Stomach (tissue), 8 donors: ENCODE measurements at regions not wholly inside any gene's neighbourhood (a gene's known extent, or its start where the extent isn't known, plus 50 kb on each side); places are given as distances from the start of the nearest gene placed in this dataset.
A peak's percentile ranks its signal among the peaks of the same experiment; 100 is the strongest.

ENCODE experiments used
- DNase-seq, 2 donors: peaks; one replicate each; pipeline versions ENCODE4 v3.0.0 to v3.0.0-alpha.2; 2013 to 2019
- H3K27ac ChIP-seq, 5 donors: fragments of 200-600 bp in 4 of 5; sonication (generic) in 4 of 5; one replicate each; pipeline ENCODE4 v1.5.1; 2013 to 2019; ENCODE audit warnings: mild to moderate bottlenecking in 1 of 5, moderate library complexity in 1 of 5
- H3K27me3 ChIP-seq, 3 donors: fragments of 200-600 bp; sonication (generic); one replicate each; pipeline ENCODE4 v1.5.1; 2017 to 2019; ENCODE audit warnings: mixed run types in 1 of 3
- H3K36me3 ChIP-seq, 4 donors: fragments of 200-600 bp; sonication (generic); 1 replicate in 3 of 4; 2 replicates in 1 of 4; pipeline ENCODE4 v1.5.1; 2016 to 2019
- H3K4me1 ChIP-seq, 4 donors: fragments of 200-600 bp; sonication (generic); one replicate each; pipeline ENCODE4 v1.5.1; 2016 to 2019
- H3K4me3 ChIP-seq, 4 donors: fragments of 200-600 bp; sonication (generic) in 3 of 4; one replicate each; pipeline ENCODE4 v1.5.1; 2016 to 2019; ENCODE audit warnings: mild to moderate bottlenecking in 1 of 4
- H3K9me3 ChIP-seq, 4 donors: fragments of 200-600 bp; sonication (generic); one replicate each; pipeline ENCODE4 v1.5.1; 2016 to 2019
- EP300 ChIP-seq: sonication (generic); formaldehyde crosslinking; IDR thresholded peaks from one replicate; pipeline ENCODE4 v1.6.1; 2017; ENCODE audit warnings: antibody characterized with exemption
- POLR2A ChIP-seq, 4 donors: fragments of 450-650 bp; IDR thresholded peaks; one replicate each; pipeline ENCODE4 v1.6.1; 2016; ENCODE audit warnings: antibody characterized with exemption in 4 of 4, control low read depth in 2 of 4, mild to moderate bottlenecking in 1 of 4, moderate library complexity in 1 of 4
- POLR2AphosphoS5 ChIP-seq, 3 donors: sonication (generic); formaldehyde crosslinking; IDR thresholded peaks; one replicate each; pipeline ENCODE4 v1.6.1; 2016; ENCODE audit warnings: antibody characterized with exemption in 3 of 3
- WGBS, 5 donors: extraction: QIAGEN DNeasy Blood & Tissue Kit in 3 of 5; methylation state at CpG; one replicate each; pipeline versions ENCODE4 v1.1.5 to v1.1.7; 2013 to 2018; 5-methylcytosine and 5-hydroxymethylcytosine counted together
- intact Hi-C: fragments of 100-400 bp; cut with DNase I; formaldehyde crosslinking; loops from one replicate; pipeline ENCODE4 v1.15.1; 2023; ENCODE audit warnings: low total_unique reads
- TF ChIP-seq, protein P1 (sequence below), 7 experiments: fragments of 450-650 bp in 4 of 7; fragments of 200-600 bp in 3 of 7; sonication (generic) in 3 of 7; IDR thresholded peaks; one replicate each; pipeline ENCODE4 v1.5.1; 2016 to 2019; ENCODE audit warnings: antibody characterized with exemption in 7 of 7, control low read depth in 2 of 7, mild to moderate bottlenecking in 1 of 7
- donor health status: healthy with polysubstance abuse.
- donor health status: Bipolar disorder and iron deficiency.
- donor health status: healthy.

DNA sequence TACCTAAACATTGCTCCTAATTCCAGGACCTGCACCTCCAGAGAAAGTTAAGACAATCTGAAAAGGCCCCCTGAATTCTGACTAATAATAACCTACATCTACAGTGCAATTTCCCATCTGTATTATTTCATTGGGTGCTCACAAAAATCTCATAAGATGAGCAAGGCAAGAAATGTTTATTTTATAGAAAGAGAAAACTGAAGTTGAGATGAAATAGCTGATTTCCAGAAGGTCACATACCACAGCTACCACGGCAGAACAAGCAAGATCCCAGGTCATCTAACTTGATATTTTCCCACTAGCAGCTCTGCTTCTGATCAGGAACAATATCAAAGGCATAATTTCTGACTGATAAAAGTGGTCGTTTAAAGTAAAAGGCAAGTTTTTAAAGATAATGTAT, 105.8 kb upstream of the COL5A2 start:
- DNase-seq, result no peak
- Histone ChIP-seq H3K27me3 (no peaks in the 10 kb centered on the region), H3K27ac (peak overlapping the region in 1 of 5 donors; percentile 13), H3K4me1 (peaks cover 0 to 14% (median 0%) of the 10 kb centered on the region in 4 donors), H3K36me3 (no peaks in the 10 kb centered on the region), H3K4me3 (no peak overlapping the region), H3K9me3 (no peaks in the 10 kb centered on the region)
- intact Hi-C loops, result no loop called here
- 29 to 45% (median 35%) methylated on average over 2 of the region's 2 CpGs for WGBS, 5 donors
- TF ChIP-seq POLR2A (IDR thresholded peaks at IDR 0.05) (no peak), POLR2AphosphoS5 (IDR thresholded peaks at IDR 0.05) (no peak), EP300 (no peak)
- TF ChIP-seq, protein P1, sequence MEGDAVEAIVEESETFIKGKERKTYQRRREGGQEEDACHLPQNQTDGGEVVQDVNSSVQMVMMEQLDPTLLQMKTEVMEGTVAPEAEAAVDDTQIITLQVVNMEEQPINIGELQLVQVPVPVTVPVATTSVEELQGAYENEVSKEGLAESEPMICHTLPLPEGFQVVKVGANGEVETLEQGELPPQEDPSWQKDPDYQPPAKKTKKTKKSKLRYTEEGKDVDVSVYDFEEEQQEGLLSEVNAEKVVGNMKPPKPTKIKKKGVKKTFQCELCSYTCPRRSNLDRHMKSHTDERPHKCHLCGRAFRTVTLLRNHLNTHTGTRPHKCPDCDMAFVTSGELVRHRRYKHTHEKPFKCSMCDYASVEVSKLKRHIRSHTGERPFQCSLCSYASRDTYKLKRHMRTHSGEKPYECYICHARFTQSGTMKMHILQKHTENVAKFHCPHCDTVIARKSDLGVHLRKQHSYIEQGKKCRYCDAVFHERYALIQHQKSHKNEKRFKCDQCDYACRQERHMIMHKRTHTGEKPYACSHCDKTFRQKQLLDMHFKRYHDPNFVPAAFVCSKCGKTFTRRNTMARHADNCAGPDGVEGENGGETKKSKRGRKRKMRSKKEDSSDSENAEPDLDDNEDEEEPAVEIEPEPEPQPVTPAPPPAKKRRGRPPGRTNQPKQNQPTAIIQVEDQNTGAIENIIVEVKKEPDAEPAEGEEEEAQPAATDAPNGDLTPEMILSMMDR (IDR thresholded peaks at IDR 0.05), result no peak

DNA sequence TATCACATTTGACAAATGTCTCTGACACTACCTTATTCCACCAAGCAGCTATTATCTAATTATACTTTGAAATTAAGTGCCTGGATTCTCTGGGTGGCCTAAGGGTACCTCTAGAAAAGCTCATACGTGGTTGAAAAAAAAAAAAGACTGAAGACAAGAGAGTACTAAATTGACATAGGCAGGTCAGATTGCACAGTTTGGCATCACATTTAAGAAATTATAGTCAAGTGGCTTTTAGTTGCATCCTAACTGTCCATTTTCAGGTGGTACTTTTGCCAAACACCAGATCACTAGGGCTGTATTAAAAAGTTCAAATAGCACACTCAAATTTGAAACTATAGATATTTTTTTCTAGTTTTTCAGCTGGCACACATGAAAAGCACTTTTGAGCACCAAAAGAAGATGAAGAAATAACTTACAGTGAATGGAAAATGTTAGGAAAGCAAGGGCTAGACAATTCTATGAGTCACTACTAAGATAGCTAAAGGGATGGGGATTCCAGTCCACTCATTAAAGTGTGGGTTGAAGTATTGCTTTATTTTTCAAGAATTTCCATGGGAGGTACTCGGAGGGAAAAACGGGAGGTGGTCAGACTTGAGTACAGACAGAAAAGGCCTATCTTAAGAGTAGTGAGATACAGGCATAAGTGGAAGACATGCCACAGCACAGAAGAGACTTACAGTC, 106.5 kb upstream of the COL5A2 start:
- intact Hi-C loops, result no loop called here
- Histone ChIP-seq H3K9me3 (no peaks in the 10 kb centered on the region), H3K27ac (peak overlapping the region in 3 of 5 donors; percentile 13 to 45 (median 30)), H3K4me3 (no peak overlapping the region), H3K27me3 (no peaks in the 10 kb centered on the region), H3K4me1 (peaks cover 0 to 14% (median 0%) of the 10 kb centered on the region in 4 donors), H3K36me3 (no peaks in the 10 kb centered on the region)
- WGBS, 5 donors, result 59 to 83% (median 69%) methylated on average over 3 of the region's 3 CpGs
- peak in 1 of 2 donors; percentile 33 for DNase-seq
- peak in 1 of 3 donors; percentile 59 for TF ChIP-seq POLR2AphosphoS5 (IDR thresholded peaks at IDR 0.05)
- TF ChIP-seq POLR2A (IDR thresholded peaks at IDR 0.05), result no peak
- TF ChIP-seq, protein P1 (IDR thresholded peaks at IDR 0.05), result no peak
- TF ChIP-seq EP300, result no peak

DNA sequence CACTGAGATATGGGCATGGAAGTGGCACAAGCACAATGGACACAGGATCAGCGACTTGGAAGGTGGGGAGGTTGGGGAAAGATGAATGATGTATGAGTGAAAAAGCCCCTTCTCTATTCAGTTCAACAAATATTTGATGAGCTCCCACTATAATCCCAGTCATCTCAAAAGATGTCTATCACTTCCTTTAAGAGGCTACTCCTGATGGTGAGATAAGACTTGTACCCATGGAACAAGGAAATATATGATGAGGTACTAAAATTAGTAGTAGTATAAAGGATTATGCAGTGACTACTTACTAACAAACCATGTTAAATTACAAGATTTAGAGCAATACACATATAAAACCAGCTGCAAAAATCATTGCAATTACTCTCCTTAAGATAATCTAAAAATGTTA, 107.8 kb upstream of the COL5A2 start:
- intact Hi-C loops, result no loop called here
- Histone ChIP-seq H3K27me3 (no peaks in the 10 kb centered on the region), H3K4me3 (no peak overlapping the region), H3K36me3 (no peaks in the 10 kb centered on the region), H3K27ac (peak overlapping the region in 1 of 5 donors; percentile 30), H3K9me3 (no peaks in the 10 kb centered on the region), H3K4me1 (peaks cover 0 to 14% (median 0%) of the 10 kb centered on the region in 4 donors)
- whole genome bisulfite sequencing, 5 donors, result 37 to 74% (median 56%) methylated on average over 1 of the region's 1 CpG
- no peak for DNase-seq
- TF ChIP-seq, protein P1 (IDR thresholded peaks at IDR 0.05), result no peak
- TF ChIP-seq EP300, result no peak

DNA sequence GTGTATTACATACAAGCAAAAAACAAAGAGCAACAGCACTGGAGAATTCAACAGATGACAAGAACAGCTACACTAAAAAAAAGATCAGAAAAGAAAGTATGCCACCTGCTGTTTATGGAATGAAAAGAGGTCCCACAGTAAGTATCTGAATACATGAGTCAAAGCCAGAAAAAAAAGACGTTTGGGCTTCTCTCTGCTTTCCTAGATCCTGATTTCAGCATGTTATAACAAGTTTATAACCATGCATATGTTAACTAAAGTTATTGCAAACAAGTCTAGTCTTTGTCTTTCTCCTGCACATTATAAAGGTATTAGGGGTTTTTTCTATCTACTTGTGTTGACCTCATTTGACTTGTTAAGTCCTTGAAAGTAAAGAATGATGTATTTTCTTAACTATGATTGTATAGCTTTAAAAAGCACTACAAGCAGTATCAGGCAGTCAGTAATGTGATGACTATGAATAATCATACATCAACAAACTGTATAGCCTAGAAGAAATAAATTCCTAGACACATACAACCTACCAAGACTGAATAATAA, 108.5 kb upstream of the COL5A2 start:
- peak in 1 of 2 donors; percentile 82 for DNase-seq
- Histone ChIP-seq H3K4me3 (no peak overlapping the region), H3K4me1 (peaks cover 0 to 14% (median 0%) of the 10 kb centered on the region in 4 donors), H3K27me3 (no peaks in the 10 kb centered on the region), H3K27ac (peak overlapping the region in 1 of 5 donors; percentile 30), H3K36me3 (no peaks in the 10 kb centered on the region), H3K9me3 (no peaks in the 10 kb centered on the region)
- no peak for TF ChIP-seq POLR2A (IDR thresholded peaks at IDR 0.05)
- TF ChIP-seq, protein P1 (IDR thresholded peaks at IDR 0.05), result peak in 5 of 7 experiments; percentile 27 to 76 (median 50)
- WGBS, 5 donors, result 0 to 4% (median 0%) methylated on average over 1 of the region's 1 CpG
- intact Hi-C loops, result no loop called here
